Gastrocnemius medialis (tissue), 4 donors: ENCODE measurements at regions not wholly inside any gene's neighbourhood (a gene's known extent, or its start where the extent isn't known, plus 50 kb on each side); places are given as distances from the start of the nearest gene placed in this dataset.

Experiments
- ATAC-seq, 2 donors: fragments of 150-250 bp; one replicate each; pipeline ENCODE4 v1.9.1; 2016
- DNase-seq, 2 donors: peaks; one replicate each; pipeline ENCODE4 v3.0.0-alpha.2; 2019
- H3K27ac ChIP-seq, 4 donors: fragments of 200-600 bp; sonication (generic); 1 replicate in 1 of 4; 2 replicates in 3 of 4; pipeline ENCODE4 v1.5.1; 2016 to 2018; ENCODE audit warnings: mild to moderate bottlenecking in 2 of 4, moderate library complexity in 1 of 4
- H3K27me3 ChIP-seq, 3 donors: fragments of 200-600 bp; sonication (generic) in 2 of 3; 1 replicate in 1 of 3; 2 replicates in 2 of 3; pipeline versions ENCODE4 v1.5.1 to v1.6.0; 2016 to 2019; ENCODE audit warnings: mild to moderate bottlenecking in 1 of 3, moderate library complexity in 1 of 3
- H3K36me3 ChIP-seq, 2 donors: fragments of 200-600 bp; sonication (generic) in 1 of 2; one replicate each; pipeline ENCODE4 v1.5.1; 2017 to 2018
- H3K4me1 ChIP-seq, 2 donors: fragments of 200-600 bp; sonication (generic) in 1 of 2; one replicate each; pipeline ENCODE4 v1.5.1; 2016 to 2017; ENCODE audit warnings: mild to moderate bottlenecking in 2 of 2
- H3K4me3 ChIP-seq, 4 donors: fragments of 200-600 bp; sonication (generic) in 3 of 4; 1 replicate in 1 of 4; 2 replicates in 3 of 4; pipeline ENCODE4 v1.5.1; 2016 to 2019; ENCODE audit warnings: mild to moderate bottlenecking in 2 of 4
- H3K9me3 ChIP-seq, 3 donors: fragments of 200-600 bp; sonication (generic) in 2 of 3; 1 replicate in 1 of 3; 2 replicates in 2 of 3; pipeline ENCODE4 v1.5.1; 2016 to 2019
- CTCF ChIP-seq, 5 experiments: fragments of 450-650 bp in 3 of 5; fragments of 200-600 bp in 2 of 5; sonication (generic) in 2 of 5; IDR thresholded peaks in 4 of 5; conservative IDR thresholded peaks in 1 of 5; 1 replicate in 4 of 5; 2 replicates in 1 of 5; pipeline ENCODE4 v1.5.1; 2016 to 2019; ENCODE audit warnings: antibody characterized with exemption in 5 of 5, mild to moderate bottlenecking in 3 of 5, moderate library complexity in 3 of 5
- POLR2A ChIP-seq, 2 donors: fragments of 450-650 bp; IDR thresholded peaks; one replicate each; pipeline ENCODE4 v1.6.1; 2017; ENCODE audit warnings: antibody characterized with exemption in 2 of 2, mild to moderate bottlenecking in 2 of 2, moderate library complexity in 2 of 2
- in situ Hi-C, 4 donors: fragments of 200-750 bp; cut with MboI; loops; one replicate each; pipeline versions ENCODE4 v1.15.0 to v1.8.0; 2017; ENCODE audit warnings: low sequenced_read_pairs in 4 of 4
- intact Hi-C: fragments of 100-400 bp; cut with DNase I; formaldehyde crosslinking; loops from one replicate; pipeline ENCODE4 v1.15.1; 2023; ENCODE audit warnings: low total_unique reads

- Histone ChIP-seq H3K4me3 (no peak overlapping the region), H3K4me1 (no peaks in the 10 kb centered on the region), H3K27me3 (no peaks in the 10 kb centered on the region), H3K36me3 (no peaks in the 10 kb centered on the region), H3K9me3 (peaks cover 0 to 4% (median 0%) of the 10 kb centered on the region in 3 donors), H3K27ac (no peak overlapping the region)
- no peak for ATAC-seq
- TF ChIP-seq CTCF (IDR thresholded peaks at IDR 0.05 in 4 of 5, conservative IDR thresholded peaks at IDR 0.05 in 1 of 5) (no peak), POLR2A (IDR thresholded peaks at IDR 0.05) (no peak)
- in situ Hi-C loops (no loop called here), intact Hi-C loops (no loop called here)
- DNase-seq, result no peak
Measured at GRCh38 chr1:177546346-177546745, 375.6 kb downstream of the BRINP2 start.

- H3K4me3 ChIP-seq, result no peak overlapping the region
- H3K36me3 ChIP-seq, result no peaks in the 10 kb centered on the region
- TF ChIP-seq POLR2A (IDR thresholded peaks at IDR 0.05) (no peak), CTCF (IDR thresholded peaks at IDR 0.05 in 4 of 5, conservative IDR thresholded peaks at IDR 0.05 in 1 of 5) (no peak)
- in situ Hi-C loops (no loop called here), intact Hi-C loops (no loop called here)
- ATAC-seq (no peak), DNase-seq (no peak)
- no peaks in the 10 kb centered on the region for H3K4me1 ChIP-seq
- H3K27me3 ChIP-seq, result no peaks in the 10 kb centered on the region
- H3K27ac ChIP-seq, result no peak overlapping the region
- H3K9me3 ChIP-seq, result no peaks in the 10 kb centered on the region
Measured at GRCh38 chr1:177526201-177526600, 355.4 kb downstream of the BRINP2 start.

GRCh38 chr1:177525176-177525575 is 354.4 kb downstream of the BRINP2 start:
- intact Hi-C loops (no loop called here), in situ Hi-C loops (no loop called here)
- H3K4me3 ChIP-seq, result no peak overlapping the region
- no peak for ATAC-seq
- no peaks in the 10 kb centered on the region for H3K4me1 ChIP-seq
- H3K9me3 ChIP-seq, result no peaks in the 10 kb centered on the region
- no peaks in the 10 kb centered on the region for H3K36me3 ChIP-seq
- no peak for TF ChIP-seq CTCF (IDR thresholded peaks at IDR 0.05 in 4 of 5, conservative IDR thresholded peaks at IDR 0.05 in 1 of 5)
- TF ChIP-seq POLR2A (IDR thresholded peaks at IDR 0.05), result no peak
- no peak overlapping the region for H3K27ac ChIP-seq
- DNase-seq, result no peak
- no peaks in the 10 kb centered on the region for H3K27me3 ChIP-seq

GRCh38 chr1:177517546-177517945 is 346.8 kb downstream of the BRINP2 start:
- Histone ChIP-seq H3K4me3 (no peak overlapping the region), H3K27me3 (no peaks in the 10 kb centered on the region), H3K36me3 (no peaks in the 10 kb centered on the region), H3K9me3 (no peaks in the 10 kb centered on the region), H3K27ac (no peak overlapping the region), H3K4me1 (no peaks in the 10 kb centered on the region)
- TF ChIP-seq POLR2A (IDR thresholded peaks at IDR 0.05) (no peak), CTCF (IDR thresholded peaks at IDR 0.05 in 4 of 5, conservative IDR thresholded peaks at IDR 0.05 in 1 of 5) (no peak)
- intact Hi-C loops (no loop called here), in situ Hi-C loops (no loop called here)
- no peak for DNase-seq
- ATAC-seq, result no peak

- intact Hi-C loops, result no loop called here
Measured at GRCh38 chr1:177514207-177514606, 343.4 kb downstream of the BRINP2 start.

More at GRCh38 chr1:177514207-177514606, 343.4 kb downstream of the BRINP2 start:
- Histone ChIP-seq H3K9me3 (no peaks in the 10 kb centered on the region), H3K4me3 (no peak overlapping the region), H3K4me1 (no peaks in the 10 kb centered on the region), H3K27me3 (no peaks in the 10 kb centered on the region), H3K27ac (no peak overlapping the region), H3K36me3 (no peaks in the 10 kb centered on the region)
- in situ Hi-C loops, result no loop called here
- no peak for ATAC-seq
- no peak for DNase-seq
- TF ChIP-seq CTCF (IDR thresholded peaks at IDR 0.05 in 4 of 5, conservative IDR thresholded peaks at IDR 0.05 in 1 of 5) (no peak), POLR2A (IDR thresholded peaks at IDR 0.05) (no peak)
